ENCODE measurements at regions not wholly inside any gene's neighbourhood (a gene's known extent, or its start where the extent isn't known, plus 50 kb on each side); places are given as distances from the start of the nearest gene placed in this dataset.
"Not testable (repeated sequence)": the region's sequence is repeated elsewhere in the genome, so short reads cannot be mapped to it uniquely, and the experiment has no call there.

DNA sequence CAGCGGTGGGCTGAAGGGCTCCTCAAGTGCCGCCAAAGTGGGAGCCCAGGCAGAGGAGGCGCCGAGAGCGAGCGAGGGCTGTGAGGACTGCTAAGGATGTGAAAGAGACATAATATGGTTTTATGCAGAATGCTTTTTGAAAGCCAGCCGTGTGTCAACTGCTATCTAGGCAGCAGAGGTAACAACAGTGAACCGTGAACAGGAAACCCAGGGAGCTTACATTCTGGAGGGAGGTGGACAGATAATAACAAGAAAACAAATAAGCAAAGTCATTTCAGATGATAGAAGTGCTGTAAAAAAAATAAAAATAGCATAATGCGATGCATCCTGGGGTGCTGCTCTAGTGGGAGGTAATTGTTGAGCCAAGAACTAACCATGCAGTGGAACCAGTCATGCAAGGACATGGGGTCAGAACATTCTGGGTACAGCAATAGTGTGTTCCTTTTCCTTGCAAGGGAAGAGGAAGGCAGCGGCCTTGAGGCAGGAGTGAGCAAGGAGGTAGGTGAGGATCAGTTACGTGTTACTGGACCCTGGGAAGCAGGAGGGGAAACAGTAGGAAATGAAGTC is 134.4 kb upstream of the TMEM170B start:
- DNase-seq, result no peak

DNA sequence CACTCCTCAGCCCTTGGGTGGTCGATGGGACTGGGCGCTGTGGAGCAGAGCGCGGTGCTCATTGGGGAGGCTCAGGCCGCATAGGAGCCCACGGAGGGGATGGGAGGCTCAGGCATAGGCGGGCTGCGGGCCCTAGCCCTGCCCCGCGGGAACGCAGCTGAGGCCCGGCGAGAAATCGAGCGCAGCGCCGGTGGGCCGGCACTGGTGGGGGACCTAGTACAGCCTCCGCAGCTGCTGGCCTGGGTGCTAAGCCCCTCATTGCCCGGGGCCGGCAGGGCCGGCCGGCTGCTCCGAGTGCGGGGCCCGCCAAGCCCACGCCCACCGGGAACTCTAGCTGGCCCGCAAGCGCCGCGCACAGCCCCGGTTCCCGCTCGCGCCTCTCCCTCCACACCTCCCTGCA is 135.0 kb upstream of the TMEM170B start:
- not testable (repeated sequence) for DNase-seq

DNA sequence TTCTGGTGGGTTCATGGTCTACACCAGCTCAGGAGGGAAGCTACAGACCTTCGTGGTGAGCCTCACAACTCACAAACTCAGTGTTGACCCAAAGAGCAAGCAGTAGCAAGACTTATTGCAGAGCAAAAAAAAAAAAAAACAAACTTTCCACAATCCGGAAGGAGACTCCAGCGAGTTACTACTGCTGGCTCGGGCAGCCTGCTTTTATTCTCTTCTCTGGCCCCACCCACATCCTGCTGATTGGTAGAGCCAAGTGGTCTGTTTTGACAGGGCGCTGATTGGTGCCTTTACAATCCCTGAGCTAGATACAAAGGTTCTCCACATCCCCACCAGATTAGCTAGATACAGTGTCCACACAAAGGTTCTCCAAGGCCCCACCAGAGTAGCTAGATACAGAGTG is 135.6 kb upstream of the TMEM170B start:
- DNase-seq, result not testable (repeated sequence)

DNA sequence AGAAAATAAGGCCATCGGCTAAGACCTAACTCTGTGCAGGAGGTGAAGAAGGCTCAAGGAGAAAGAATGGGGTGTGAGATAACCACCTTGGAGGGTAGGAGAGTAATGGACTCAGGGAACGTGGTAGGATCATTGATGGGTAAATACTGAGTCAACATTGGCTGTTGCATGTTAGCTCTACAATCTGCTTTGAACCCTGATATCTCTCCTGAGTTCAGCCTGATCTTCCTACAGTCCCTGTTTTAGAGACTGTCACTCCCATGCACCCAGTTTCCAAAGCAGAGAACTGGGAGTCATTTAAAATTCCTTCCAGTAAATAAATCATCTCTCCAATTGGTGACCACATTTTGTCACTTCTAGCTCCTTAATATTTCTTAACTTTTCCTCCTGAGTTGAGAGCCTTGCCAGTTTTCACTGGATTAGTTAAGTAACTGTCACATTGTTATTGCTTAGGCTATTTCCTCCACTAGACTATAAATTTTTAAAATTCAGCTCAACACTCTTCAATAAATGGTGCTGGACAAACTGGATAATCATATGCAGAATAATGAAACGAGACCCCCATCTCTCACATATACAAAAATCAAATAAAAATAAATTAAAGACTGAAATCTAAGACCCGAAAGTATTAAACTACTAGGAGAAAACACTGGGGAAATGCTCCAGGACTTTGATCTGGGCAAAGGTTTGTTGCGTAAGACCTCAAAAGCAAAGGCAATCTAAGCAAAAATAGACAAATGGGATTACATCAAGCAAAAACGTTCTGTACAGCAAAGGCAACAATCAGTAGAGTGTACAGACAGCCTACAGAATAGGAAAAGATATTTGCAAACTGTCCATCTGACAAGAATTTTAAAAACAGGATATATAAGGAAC is 138.9 kb upstream of the TMEM170B start:
- DNase-seq, result no peak

DNA sequence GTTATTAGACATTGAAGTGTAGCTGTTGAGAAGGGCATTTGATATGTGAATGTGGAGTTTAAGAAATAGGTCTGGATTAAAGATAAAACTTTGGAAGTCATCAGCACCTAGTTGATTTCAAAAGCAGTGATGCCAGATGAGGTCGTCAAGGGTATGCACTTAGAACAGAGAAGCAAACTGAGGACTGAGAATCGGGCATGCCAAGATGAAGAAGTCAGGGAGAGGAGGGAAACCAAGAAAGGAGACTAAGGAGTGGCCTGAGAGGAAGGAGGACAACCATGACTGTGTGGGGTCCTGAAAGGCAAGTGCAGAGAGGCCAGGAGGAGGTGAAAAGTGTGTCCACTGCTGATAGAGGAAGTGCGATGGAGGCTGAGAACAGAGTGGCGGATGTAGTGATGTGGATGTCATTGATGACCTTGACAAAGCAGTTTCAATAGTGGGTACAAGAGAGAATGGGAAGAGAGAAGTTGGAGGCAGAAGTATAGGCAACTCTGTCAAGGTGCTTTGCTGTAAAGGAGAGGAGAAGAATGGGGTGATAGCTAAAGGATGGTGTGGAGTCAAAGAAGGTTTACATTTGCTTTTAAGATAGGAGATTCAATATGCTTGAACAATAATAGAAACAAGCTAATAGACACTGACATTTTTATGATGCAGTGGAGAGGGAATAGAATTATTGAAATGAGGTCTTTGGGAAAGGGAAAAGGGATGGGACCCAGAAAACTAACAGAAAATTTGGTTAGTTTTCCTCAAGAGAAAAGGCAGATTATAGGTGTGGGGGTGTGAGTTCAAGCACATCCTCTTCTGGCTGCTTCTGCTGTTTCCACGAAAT is 139.7 kb upstream of the TMEM170B start:
- DNase-seq, result no peak

DNA sequence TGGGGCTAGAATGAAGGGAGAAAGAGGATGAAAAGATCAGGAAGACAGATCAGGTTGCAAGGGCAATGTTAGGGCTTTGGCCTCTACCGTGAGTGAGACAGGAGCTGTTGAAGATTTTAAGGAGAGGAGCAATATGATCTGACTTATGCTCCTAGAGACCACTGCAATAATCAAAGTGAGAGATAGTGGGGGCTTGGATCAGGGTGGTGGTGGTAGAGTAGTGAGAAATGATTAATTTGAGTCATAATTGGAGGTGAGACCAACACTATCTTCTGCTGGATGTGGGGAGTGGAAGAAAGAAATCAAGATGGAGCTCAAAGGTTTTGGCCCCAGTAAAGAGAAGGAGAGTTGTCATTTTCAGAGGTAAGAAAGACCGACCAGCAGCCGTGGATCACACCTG is 140.7 kb upstream of the TMEM170B start:
- no peak for DNase-seq

DNA sequence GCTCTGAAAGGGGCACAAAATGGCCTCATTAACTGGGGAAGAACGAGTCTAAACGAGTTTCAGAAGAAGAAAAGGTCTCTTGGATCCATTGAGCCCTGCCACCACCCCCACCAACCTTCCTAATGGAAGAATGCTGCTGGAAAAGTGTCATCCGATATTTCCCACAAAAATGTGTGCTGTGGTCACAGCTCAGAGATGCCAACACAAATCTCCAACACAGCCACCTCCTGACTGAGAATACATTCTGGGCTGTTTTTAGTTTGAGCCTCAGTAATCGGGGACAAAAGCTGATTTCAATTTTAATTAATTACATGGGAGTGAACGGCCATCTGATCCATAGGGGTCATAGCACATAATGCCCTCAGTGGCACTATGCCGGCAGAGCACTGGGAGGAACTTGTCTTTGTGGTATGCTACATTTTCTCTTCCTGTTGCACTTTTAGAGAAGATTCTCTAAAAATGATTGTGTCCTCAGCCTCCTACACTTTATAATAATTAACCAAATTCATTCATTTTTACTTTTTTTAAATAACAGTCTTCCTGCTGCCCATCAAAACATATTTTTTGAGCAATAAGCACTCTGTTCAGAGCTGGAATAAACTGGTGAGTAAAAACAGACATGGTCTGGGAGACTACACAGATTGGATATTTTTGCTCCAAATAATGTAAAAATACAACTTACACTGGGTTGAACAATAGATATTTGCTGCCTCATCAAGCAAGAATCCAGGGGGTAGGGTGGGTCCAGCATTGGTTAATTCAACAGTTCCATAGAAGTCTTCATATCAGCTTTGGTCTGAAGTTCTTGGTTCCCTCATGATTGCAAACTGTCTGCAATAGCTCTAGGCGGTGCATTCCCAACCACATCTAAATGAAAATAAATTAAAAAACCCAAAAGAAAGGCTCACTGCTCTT is 143.6 kb upstream of the TMEM170B start:
- DNase-seq, result no peak

DNA sequence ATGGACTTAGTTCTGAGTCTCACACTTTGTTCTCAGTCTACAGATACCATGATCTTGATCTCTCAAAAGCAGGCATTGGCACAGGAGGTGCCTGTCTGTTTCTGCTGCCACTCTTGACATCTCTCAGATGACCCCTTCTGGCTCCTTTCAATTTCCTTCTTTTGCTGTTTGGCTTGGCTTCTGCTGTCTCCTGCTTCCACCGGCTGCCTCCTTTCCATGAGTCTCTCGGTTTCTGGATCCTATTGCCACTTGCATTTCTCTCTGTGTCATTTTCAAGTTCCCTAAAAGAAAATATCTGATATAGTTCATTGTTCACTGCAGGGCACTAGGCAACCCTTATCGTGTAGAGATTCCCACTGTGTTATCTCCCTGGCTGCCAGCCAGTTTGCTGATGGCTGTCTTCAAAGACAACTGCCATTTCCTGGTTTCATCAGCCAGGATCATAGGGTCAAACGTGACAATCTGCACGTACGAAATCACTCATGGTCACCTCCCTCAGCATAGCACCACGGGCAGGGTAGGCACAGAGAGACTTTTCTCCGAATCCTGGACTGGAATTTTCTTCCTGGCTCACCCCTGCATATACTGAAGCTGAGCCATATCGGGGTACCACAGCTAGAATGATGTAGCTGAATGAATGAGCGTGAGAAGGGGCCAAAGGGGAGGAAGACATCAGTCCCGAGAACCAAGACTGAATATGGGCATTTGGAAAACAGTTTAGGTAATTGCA is 144.6 kb upstream of the TMEM170B start:
- no peak for DNase-seq

DNA sequence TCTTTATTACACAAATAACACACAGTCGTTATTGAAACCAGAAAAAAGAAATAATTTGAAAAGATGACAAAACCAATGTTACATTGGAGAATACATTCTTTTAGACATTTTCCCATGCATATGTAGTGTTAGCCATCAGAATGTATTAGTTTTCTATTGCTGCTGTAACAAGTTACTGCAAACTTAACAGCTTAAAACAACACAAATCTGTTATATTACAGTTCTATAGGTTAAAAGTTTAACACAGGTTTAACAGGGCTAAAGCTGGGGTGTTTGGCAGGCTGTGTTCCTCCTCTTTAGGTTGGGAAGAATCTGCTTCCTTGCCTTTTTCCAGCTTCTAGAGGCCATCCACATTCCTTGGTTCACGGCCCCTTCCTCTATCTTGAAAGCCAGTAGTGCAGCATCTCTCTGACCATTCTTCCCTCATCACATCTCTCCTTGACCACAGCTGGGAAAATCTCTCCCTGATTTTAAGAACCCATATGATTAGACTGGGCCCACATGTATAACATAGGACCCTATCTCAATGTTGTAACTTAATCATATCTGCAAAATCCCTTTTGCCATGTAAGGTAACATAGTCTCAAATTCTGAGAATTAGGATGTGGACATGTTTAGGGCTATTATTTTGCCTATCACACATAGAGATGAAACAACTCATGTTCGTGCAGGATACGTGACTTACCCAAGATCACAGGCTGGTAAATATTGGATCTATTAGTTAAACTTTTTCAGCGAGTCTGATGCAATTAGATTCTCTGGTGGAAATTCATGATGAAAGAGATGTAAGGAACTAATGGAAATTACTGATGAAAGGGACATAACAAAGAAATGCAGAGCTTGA is 145.4 kb upstream of the TMEM170B start:
- DNase-seq, result no peak

DNA sequence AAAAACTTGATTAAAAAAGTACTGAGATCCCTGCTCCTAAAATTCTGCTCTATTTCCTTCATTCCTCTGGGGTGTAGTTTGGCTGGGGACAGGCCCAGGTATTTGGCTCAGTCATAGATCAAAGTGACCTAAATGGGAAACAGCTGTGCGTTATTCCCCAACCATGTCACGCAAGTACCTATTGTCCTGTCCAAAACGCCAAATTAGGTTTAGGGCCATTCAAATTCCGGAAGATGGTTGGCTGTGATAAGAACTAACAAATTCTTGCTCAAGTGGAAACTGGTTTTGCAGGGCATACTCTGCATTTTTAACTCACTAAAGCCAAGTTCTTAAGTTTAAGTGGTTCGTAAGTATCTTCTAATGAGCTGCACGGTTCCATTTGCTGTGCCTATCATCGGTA is 147.6 kb upstream of the TMEM170B start:
- DNase-seq, result no peak

DNA sequence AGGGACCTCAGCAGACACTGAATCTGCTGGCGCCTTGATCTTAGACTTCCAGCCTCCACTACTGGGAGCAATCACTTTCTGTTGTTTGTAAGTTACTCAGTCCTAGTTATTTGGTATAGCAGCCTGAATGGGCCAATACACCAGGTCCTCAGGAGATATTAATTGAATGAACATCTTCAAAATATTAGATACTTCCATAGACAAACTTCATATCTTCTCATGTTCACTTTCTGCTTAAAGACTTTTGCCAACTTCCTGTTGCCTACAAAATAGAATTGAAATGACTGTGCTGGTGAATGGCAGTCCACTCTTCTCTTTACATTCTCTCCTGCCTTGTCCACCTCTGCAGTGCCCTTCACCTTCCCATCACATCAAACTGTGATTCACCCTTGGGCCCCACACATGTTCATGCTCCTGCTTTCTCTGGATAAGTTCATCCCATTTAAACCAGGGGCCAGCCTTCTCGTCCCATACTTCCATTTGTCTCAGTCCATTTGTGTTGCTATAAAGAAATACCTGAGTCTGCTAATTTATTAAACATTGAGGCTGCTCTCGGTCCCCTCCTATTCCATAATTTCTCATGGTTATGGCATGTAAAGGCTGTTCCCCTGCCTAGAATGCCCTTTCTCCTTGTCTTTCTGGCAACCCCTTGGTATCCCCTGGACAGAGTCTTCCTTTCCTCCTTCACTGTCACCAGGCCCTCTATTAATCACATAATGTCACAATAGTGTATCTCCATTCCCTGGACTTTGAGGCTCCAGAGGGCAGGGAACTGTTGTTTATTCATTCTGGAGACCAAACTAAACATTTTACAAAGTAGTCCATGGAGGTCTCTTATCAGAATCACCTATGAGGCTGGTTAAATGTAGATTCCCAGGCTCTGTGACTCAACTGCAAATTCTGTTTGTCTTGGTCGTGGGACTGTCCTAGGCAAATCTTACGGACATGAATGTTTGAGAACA is 148.3 kb upstream of the TMEM170B start:
- no peak for DNase-seq

DNA sequence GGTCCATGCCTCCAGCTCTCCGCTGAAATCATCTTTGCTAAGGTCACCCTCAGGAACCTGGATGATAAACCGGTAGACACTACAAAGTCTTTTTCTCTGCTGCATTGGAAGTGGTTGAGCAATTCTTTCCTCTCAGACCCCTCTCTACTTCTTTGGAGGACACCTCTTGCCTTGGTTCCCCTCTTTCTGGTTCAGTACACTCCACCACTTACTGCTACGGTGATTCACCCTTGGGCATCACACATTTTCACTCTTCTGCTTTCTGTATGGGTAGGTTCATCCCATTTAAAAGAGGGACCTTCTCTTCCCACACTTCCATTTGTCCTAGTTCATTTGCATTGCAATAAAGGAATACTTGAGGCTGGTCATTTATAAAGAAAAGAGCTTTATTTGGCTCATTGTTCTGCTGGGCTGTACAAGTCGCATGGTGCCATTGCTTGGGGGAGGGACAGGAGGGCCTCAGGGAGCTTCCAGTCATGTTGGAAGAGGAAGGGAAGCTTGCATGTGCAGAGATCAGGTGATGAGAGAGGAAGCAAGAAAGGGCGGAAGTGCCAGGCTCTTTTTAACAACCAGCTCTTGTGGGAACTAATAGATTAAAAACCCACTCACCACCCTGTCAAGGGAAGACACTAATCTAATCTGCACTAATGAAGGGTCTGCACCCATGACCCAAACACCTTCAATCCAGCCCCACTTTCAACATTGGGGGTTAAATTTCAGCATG is 149.7 kb upstream of the TMEM170B start:
- DNase-seq, result no peak

DNA sequence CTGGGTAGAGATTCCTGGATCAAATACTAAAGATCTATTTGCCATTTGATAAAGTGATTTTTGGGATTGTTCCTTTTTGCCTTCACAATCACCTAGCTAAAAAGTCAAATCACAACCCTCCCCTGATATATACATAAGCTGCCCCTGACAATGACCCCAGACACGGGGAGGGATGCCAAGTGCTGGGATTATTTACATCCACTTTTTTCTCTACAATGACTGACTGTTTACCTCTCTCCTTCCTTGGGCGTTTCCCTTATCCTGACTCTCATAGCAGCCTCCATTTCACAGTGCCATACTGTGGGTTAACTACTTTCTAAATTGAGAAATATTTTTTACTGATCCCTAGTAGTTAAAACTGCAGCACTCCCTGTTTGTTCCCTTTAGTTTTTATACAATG is 150.8 kb upstream of the TMEM170B start:
- no peak for DNase-seq

DNA sequence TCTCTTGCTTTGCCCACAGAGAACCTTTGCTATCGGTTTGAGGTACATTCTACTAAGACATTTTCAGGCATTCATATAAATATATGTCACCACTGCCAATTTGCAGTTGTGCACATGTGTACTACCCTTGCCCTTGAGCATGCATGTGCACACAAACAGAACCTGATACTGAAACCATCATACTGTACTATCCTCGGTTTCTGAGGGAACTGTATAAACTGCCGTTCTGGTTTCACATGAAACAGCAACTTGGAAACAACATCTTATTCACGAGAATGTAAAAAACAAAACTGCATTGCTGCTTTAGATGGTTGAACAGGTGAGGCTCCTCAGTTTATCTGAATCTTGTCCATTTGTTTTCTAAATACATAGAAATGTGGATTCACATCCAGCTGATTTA is 151.2 kb upstream of the TMEM170B start:
- DNase-seq, result no peak

DNA sequence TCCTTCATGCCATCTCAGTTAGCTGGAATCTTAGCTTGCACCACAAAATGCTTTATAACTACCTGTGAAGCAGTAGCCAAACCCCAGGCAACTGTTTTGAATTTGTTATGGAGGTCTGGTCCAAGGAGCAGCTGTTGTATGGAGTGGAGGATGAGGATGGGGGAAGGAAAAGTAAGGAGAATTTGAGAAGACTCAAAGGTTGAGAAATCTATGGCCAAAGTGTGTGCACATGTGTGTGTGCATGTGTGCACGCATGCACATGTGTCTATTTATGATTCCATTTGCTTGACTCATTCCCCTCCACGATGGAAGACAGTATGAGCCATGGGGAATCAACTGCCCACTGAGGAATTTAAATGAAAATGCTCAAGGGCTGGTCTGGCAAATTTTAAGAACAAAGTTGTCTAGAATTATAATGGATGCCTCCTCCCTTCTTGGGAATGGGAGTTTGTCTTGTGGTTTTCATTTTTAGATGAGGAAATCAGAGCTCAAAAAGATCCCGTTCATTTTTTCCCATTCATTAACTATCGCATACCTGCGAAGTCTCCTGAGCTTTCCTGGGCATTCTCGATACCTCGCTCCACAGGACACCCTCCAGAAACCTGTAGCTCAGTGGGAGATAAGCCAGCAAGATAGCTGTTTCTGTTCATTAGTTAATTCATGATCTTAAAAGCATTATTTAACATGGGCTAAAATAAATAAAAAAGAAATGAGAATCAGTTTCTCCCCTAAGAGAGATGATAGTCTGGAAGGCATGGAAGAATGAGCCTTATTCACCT is 152.3 kb upstream of the NEDD9 start:
- DNase-seq, result no peak

DNA sequence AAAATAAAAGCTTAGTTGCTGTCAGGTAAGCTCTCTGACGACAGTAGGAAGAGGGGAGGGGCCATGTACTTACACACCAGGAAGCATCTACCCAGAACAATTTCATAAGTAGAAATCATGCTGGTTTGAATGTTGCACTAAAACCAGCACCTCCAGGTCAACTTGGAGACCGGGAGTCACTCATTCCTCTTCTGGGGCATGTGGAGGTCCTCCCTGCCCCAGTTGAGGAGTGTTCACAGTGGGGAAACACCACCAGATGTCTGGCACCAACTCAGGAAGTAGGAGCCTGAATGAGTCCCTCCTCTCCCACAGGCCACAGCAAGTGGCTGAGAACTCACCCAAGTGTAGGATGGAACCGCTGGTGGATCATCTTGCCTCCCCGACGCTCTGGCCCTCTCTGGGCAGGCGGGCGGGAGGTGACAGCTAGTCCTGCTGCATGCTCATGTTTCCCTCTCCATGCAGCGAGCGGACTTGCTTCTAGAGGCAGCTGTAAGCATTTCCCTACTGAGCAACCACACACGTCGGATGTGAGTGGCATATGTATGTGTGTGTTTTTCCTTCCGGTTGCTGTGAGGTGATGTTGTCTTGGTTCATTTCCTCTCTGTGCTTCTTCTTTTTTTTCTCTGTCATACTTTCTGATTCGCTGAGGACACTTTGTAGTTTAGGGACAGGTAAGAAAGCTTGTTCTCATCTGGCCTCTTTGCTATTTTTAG is 149.5 kb upstream of the NEDD9 start:
- DNase-seq, result no peak

DNA sequence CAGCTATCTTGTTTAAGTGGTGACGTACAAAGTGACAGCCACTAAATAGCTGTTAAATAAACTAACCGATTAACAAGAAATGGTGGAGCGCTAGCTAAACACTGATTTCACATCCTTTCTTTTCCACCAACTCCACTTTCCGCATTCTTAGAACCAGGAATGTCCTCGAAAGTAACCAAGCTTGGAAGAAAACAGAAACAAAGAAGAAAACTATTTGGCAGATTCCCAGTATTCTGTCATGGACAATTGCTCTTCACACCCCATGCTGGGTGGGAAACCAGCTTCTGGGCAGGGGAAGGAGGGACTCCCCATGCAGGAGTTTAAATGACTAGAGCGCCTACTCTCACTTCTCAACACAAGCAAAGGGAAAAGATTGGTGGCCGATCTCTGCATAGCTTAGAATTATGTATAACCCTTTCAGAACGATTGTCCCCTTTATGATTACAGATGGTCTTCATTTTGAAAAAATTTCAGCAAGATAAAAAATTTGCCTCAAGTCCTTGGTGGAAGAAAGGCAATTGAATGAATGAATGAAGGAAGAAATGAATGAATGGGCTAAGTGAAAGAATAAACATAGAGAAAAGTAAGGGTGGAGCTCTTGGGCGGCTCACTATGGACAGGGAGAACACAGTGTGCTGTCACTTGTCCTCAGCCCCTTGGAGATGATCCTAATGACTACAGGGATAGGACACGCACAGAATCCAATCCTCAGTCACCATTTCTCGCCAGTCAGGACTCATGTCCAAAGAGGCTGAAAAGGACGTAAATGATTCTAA is 148.7 kb upstream of the NEDD9 start:
- DNase-seq, result no peak
